AG10803 (cell line): ENCODE measurements at regions not wholly inside any gene's neighbourhood (a gene's known extent, or its start where the extent isn't known, plus 50 kb on each side); places are given as distances from the start of the nearest gene placed in this dataset.
A peak's percentile ranks its signal among the peaks of the same experiment; 100 is the strongest.

ENCODE experiments used
- DNase-seq: peaks from one replicate; pipeline ENCODE4 v3.0.0; 2010; ENCODE audit warnings: low read depth
- H3K4me3 ChIP-seq: 2 replicates; pipeline ENCODE4 v1.5.1; 2011; ENCODE audit warnings: mild to moderate bottlenecking, low read length, control low read depth
- TF ChIP-seq, protein P1 (sequence below): conservative IDR thresholded peaks from 2 replicates; pipeline ENCODE4 v1.5.1; 2011; ENCODE audit warnings: mild to moderate bottlenecking, low read length, control low read depth, inconsistent platforms

DNA sequence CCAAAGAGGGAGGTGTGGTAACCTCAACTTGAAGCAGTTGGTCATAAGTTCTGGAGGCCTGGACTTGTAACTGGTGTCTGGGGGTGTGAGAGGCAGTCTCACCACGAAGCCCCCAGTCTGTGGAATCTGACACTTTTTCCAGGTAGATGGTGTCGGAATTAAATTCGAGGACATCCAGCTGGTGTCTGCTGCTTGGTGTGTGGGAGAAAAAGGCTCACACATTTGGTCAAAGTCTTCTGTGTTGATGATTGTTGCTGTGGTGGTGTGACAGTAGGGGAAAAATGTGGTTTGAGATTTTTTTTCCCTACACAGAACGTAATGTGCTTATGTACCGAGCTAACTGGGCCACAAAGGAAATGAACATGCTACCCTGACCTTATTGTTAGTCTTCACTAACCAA is 251.9 kb downstream of the MAT2B start:
- no peak overlapping the region for H3K4me3 ChIP-seq
- no peak for DNase-seq
- TF ChIP-seq, protein P1, sequence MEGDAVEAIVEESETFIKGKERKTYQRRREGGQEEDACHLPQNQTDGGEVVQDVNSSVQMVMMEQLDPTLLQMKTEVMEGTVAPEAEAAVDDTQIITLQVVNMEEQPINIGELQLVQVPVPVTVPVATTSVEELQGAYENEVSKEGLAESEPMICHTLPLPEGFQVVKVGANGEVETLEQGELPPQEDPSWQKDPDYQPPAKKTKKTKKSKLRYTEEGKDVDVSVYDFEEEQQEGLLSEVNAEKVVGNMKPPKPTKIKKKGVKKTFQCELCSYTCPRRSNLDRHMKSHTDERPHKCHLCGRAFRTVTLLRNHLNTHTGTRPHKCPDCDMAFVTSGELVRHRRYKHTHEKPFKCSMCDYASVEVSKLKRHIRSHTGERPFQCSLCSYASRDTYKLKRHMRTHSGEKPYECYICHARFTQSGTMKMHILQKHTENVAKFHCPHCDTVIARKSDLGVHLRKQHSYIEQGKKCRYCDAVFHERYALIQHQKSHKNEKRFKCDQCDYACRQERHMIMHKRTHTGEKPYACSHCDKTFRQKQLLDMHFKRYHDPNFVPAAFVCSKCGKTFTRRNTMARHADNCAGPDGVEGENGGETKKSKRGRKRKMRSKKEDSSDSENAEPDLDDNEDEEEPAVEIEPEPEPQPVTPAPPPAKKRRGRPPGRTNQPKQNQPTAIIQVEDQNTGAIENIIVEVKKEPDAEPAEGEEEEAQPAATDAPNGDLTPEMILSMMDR: no peak

DNA sequence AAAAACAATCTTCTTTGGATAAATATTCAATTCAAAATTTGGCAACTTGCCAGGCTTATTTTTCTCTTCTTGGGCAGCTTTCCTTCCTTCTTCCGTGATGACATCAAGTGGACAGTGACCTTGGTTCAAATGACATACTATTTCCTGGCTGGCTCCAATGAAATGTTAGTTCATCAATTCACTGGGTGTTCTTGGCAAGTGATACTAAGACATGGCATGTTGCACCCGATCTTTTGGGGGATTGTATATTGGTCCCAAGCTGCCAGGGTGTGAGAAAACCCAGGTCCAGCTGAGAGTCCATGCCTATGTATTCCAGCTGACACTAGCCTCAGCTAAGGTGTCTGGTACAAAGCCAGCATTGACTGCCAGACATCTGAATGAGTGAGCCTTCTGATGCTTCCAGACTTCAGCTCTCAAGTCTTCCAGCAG is 252.9 kb downstream of the MAT2B start:
- DNase-seq: no peak

DNA sequence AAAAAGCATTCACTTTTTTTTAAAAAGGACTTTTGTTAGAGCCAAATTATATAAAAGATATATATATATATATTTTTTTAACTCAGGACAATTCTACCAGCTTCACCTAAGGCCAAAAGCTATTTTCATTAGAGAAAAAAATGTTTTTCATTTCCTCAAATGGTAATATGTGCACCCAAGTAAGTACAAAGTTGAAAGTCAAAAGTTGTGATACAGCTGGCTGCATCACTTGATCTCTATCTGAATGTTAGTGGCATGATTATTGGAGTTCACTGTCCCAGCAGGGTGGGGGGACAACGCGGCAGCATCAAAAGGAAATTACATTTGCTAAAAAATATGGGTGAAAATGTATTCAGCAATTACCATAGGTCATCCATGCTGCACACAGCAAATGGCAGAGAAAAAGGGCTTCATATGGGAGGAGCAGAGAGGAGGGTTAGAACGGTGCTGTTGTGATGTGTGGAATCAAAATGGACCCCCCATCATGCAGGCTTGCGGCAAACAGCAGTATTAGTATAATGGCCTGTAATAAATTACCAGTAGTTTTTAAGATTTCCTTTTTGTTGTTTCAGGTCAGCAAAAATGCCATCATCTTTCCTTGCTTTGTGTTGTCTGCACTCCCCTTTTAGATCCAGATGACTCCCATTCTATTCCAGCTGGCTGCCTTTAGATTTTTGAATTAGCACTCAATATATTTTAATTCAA is 253.7 kb downstream of the MAT2B start:
- H3K4me3 ChIP-seq: no peak overlapping the region
- no peak for DNase-seq
- TF ChIP-seq, protein P1: no peak

More for the DNA sequence above, 252.9 kb downstream of the MAT2B start:
- H3K4me3 ChIP-seq: no peak overlapping the region
- TF ChIP-seq, protein P1: no peak

DNA sequence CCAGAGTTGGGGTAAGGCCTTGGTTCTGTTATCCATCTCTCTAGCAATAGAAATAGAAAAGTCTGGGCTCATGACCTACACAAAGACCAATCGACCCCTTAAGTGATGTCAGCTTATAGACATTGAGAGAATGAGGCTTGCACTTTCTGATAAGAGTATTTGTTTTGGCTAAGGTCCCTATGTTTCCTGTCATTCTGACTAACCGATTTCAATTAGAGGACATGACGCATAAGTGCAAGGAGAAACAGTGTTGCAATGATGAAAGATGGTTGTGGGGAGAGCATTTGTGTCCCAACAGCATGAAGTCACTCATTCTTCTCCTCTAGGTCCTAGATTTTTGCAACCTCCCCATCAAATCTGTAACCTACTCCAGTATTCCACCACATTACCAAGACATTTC is 255.1 kb downstream of the MAT2B start:
- TF ChIP-seq, protein P1: no peak
- no peak overlapping the region for H3K4me3 ChIP-seq
- DNase-seq: peak; percentile 76

DNA sequence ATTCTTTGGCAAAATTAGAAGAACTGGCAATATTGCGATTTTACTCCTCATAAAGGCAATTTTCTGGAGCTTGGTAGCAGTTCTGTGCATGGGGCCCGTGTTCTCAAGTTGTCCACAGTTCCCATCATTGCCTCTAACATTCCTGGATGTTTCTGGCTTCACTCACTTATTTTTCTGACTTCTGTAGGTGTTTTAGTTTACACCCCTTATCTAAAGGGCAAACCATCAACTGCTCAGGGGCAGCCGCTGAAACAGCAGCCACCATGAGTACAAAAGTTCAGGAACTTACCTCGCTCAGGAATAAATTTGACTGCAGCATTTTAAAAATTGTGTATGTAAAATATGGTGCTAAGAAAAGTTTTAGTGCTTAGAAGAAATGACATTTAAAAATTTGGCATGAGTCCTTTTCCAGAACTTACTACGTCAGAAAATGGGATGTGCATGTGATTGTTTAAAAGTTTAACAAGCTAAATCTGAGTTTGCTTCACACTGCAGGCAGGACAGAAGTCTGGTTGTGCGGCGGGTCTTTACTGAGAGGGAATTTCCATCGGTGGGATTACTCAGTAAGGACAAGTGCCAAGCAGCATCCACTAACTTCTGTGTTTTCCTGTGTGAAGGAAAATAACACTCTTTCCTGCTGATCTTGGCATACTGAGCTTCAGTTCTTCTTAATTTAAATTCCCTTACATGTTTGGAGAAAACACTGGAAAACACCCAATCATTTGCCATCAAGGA is 261.7 kb downstream of the MAT2B start:
- no peak for DNase-seq
- TF ChIP-seq, protein P1: no peak
- no peak overlapping the region for H3K4me3 ChIP-seq

DNA sequence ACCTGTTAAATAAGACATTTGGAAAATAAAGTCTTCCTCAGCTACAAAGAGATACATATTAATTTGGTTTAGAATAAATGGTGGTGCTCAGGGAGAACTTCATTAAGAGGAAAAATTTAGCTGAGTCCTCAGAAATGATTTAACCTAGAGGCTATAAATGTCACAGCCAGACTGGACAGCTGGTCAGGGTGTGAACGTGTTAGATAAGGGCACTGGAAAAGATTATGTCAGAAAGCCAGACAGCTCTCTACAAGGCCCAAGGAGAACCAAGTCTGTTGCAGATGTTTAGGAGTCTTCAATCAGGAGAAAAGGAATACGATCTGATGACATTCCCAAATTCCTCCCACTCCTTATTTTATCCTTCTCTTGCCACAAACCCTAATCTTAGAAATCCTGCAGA is 265.2 kb downstream of the MAT2B start:
- TF ChIP-seq, protein P1: no peak
- DNase-seq: no peak
- no peak overlapping the region for H3K4me3 ChIP-seq

DNA sequence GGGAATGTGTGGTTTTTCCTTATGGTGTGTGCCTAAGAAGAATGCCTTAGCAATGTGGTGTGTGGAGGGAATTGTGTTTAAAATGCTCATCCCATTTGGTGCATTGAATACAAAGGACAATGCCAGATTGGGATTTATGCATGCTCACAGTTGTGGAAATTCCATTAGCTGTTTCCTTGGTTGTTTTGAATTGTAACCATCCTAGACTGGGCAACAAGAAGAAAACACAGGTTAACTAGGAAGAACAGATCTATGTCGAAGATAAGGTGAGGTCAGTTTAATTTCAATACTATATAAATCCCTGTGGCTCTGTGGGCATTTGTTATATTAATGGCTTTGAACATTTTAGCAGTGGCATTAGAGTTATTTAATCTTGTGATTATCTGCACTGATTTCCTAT is 266.8 kb downstream of the MAT2B start:
- no peak for DNase-seq

More for the DNA sequence above, 266.8 kb downstream of the MAT2B start:
- TF ChIP-seq, protein P1: no peak
- H3K4me3 ChIP-seq: no peak overlapping the region
